HCT116 (cell line): ENCODE measurements at regions not wholly inside any gene's neighbourhood (a gene's known extent, or its start where the extent isn't known, plus 50 kb on each side); places are given as distances from the start of the nearest gene placed in this dataset.

Experiments used
- ATAC-seq: fragments of 200-7000 bp; cut with Tn5 transposase; 2 replicates; pipeline ENCODE4 v1.9.1; 2020; ENCODE audit warnings: mild to moderate bottlenecking, moderate library complexity
- BruUV-seq: library from RNA; stranded (reverse); fragments of 400-500 nt; replicated peaks from 2 replicates; lab custom pipeline; 2021; lab: Mats Ljungman, UMichigan
- CTCF ChIA-PET: fragments of 300-600 bp; sonication (Branson Sonifier 250); formaldehyde crosslinking; loops from one replicate; lab custom pipeline; 2021; ENCODE audit warnings: antibody characterized with exemption; lab: Charles Lee
- POLR2A ChIA-PET: fragments of 300-600, 350-600 bp; sonication (Branson Sonifier 250); formaldehyde crosslinking; loops from one replicate; lab custom pipeline; 2021; ENCODE audit warnings: antibody characterized with exemption; lab: Charles Lee
- RAD21 ChIA-PET, 2 experiments: fragments of 300-600 bp; sonication (Branson Sonifier 250); formaldehyde crosslinking; loops; one replicate each; lab custom pipeline; 2023; ENCODE audit warnings: low total read pairs in 2 of 2; ENCODE audit not compliant: uncharacterized antibody in 2 of 2, unreplicated experiment in 2 of 2, low non-redundant PET in 1 of 2; lab: Charles Lee
- DNase-seq: peaks from one replicate; pipeline ENCODE4 v3.0.0-alpha.2; 2010; ENCODE audit warnings: low read depth, low spot score
- H2AFZ ChIP-seq: fragments of 200-600 bp; shearing (Covaris generic), sonication (generic); 2 replicates; pipeline ENCODE4 v1.6.1; 2017; ENCODE audit warnings: low read depth, mixed run types, mixed read lengths, antibody characterized with exemption, low read length; ENCODE audit not compliant: poor library complexity, severe bottlenecking
- H3K27ac ChIP-seq: 2 replicates; pipeline ENCODE4 v1.5.1; 2012; ENCODE audit warnings: low read depth, low read length
- H3K27me3 ChIP-seq: fragments of 200-600 bp; sonication (generic); 2 replicates; pipeline ENCODE4 v1.6.1; 2016; ENCODE audit warnings: mixed run types, low read length, mixed read lengths; ENCODE audit not compliant: insufficient read depth
- H3K36me3 ChIP-seq, 2 experiments: fragments of 200-500 bp in 1 of 2; fragments of 200-600 bp in 1 of 2; sonication (Bioruptor generic) in 1 of 2; sonication (generic) in 1 of 2; 2 replicates each; pipeline versions ENCODE4 v1.5.1 to v1.6.1; 2014 to 2016; ENCODE audit warnings: low read length in 2 of 2, inconsistent platforms in 1 of 2, mixed read lengths in 1 of 2, mixed run types in 1 of 2; ENCODE audit not compliant: insufficient read depth in 2 of 2, control insufficient read depth in 1 of 2
- H3K4me1 ChIP-seq, 2 experiments: fragments of 200-600 bp in 1 of 2; sonication (generic) in 1 of 2; 2 replicates each; pipeline versions ENCODE4 v1.5.1 to v1.6.1; 2012 to 2017; ENCODE audit warnings: low read length in 2 of 2, inconsistent platforms in 1 of 2, mild to moderate bottlenecking in 1 of 2, mixed read lengths in 1 of 2, mixed run types in 1 of 2, moderate library complexity in 1 of 2; ENCODE audit not compliant: insufficient read depth in 2 of 2, control insufficient read depth in 1 of 2
- H3K4me2 ChIP-seq: fragments of 200-600 bp; sonication (generic); 2 replicates; pipeline ENCODE4 v1.6.1; 2017; ENCODE audit warnings: mixed run types, low read length, mixed read lengths
- H3K4me3 ChIP-seq, 2 experiments: fragments of 200-600 bp in 1 of 2; sonication (generic) in 1 of 2; replicated peaks in 1 of 2; 2 replicates each; pipeline ENCODE4 v1.5.1; 2011 to 2016; ENCODE audit warnings: low read length in 2 of 2, control low read depth in 1 of 2, low read depth in 1 of 2, mild to moderate bottlenecking in 1 of 2, mixed read lengths in 1 of 2, mixed run types in 1 of 2
- H3K79me2 ChIP-seq: fragments of 200-600 bp; sonication (generic); 2 replicates; pipeline ENCODE4 v1.6.1; 2017; ENCODE audit warnings: mild to moderate bottlenecking, mixed run types, low read length, moderate library complexity, mixed read lengths; ENCODE audit not compliant: insufficient read depth
- H3K9ac ChIP-seq: fragments of 200-600 bp; sonication (generic); 2 replicates; pipeline ENCODE4 v1.6.1; 2016; ENCODE audit warnings: low read length, mixed read lengths
- H3K9me2 ChIP-seq: fragments of 200-600 bp; sonication (generic), shearing (Covaris generic); 2 replicates; pipeline ENCODE4 v1.6.1; 2017; ENCODE audit warnings: mixed run types, mild to moderate bottlenecking, moderate library complexity; ENCODE audit not compliant: insufficient read depth
- H3K9me3 ChIP-seq, 2 experiments: fragments of 200-500 bp in 1 of 2; fragments of 200-600 bp in 1 of 2; sonication (Bioruptor generic) in 1 of 2; sonication (generic) in 1 of 2; 2 replicates each; pipeline ENCODE4 v1.6.1; 2014 to 2017; ENCODE audit warnings: low read length in 2 of 2, mixed read lengths in 2 of 2, inconsistent platforms in 1 of 2, low read depth in 1 of 2, mild to moderate bottlenecking in 1 of 2, mixed run types in 1 of 2, moderate library complexity in 1 of 2; ENCODE audit not compliant: control insufficient read depth in 1 of 2, insufficient read depth in 1 of 2
- H4K20me1 ChIP-seq: fragments of 200-600 bp; sonication (generic), shearing (Covaris generic); 2 replicates; pipeline ENCODE4 v1.6.1; 2017; ENCODE audit warnings: mixed run types, mild to moderate bottlenecking, moderate library complexity; ENCODE audit not compliant: insufficient read depth
- CBX3 ChIP-seq: IDR thresholded peaks from 2 replicates; pipeline ENCODE4 v1.6.1; 2012; ENCODE audit warnings: low read depth
- CEBPB ChIP-seq: IDR thresholded peaks from 2 replicates; pipeline ENCODE4 v1.6.1; 2012; ENCODE audit warnings: low read depth
- CTCF ChIP-seq, 3 experiments: fragments of 200-600 bp in 1 of 3; sonication (generic) in 1 of 3; IDR thresholded peaks in 2 of 3; conservative IDR thresholded peaks in 1 of 3; 2 replicates each; pipeline ENCODE4 v1.5.1; 2012 to 2017; ENCODE audit warnings: low read depth in 2 of 3, low read length in 2 of 3, antibody characterized with exemption in 1 of 3, borderline replicate concordance in 1 of 3, control low read depth in 1 of 3, mild to moderate bottlenecking in 1 of 3, mixed read lengths in 1 of 3, mixed run types in 1 of 3, moderate library complexity in 1 of 3; ENCODE audit not compliant: insufficient read depth in 1 of 3
- EGR1 ChIP-seq: IDR thresholded peaks from 2 replicates; pipeline ENCODE4 v1.6.1; 2012; ENCODE audit warnings: low read depth
- ELF1 ChIP-seq: IDR thresholded peaks from 2 replicates; pipeline ENCODE4 v1.6.1; 2012; ENCODE audit warnings: low read depth, borderline replicate concordance
- EZH2phosphoT487 ChIP-seq: fragments of 200-600 bp; IDR thresholded peaks from 2 replicates; pipeline ENCODE4 v1.6.1; 2018; ENCODE audit warnings: antibody characterized with exemption, borderline replicate concordance
- JUND ChIP-seq: IDR thresholded peaks from 2 replicates; pipeline ENCODE4 v1.6.1; 2012
- POLR2AphosphoS5 ChIP-seq: IDR thresholded peaks from 2 replicates; pipeline ENCODE4 v1.6.1; 2011; ENCODE audit warnings: mild to moderate bottlenecking, low read depth, low read length, moderate library complexity
- RAD21 ChIP-seq: IDR thresholded peaks from 2 replicates; pipeline ENCODE4 v1.6.1; 2012; ENCODE audit warnings: low read depth, mild to moderate bottlenecking
- SIN3A ChIP-seq: IDR thresholded peaks from 2 replicates; pipeline ENCODE4 v1.6.1; 2012; ENCODE audit warnings: low read depth
- SP1 ChIP-seq: IDR thresholded peaks from 2 replicates; pipeline ENCODE4 v1.6.1; 2012; ENCODE audit warnings: low read depth
- SRF ChIP-seq: IDR thresholded peaks from 2 replicates; pipeline ENCODE4 v1.6.1; 2012; ENCODE audit warnings: low read depth
- YY1 ChIP-seq: IDR thresholded peaks from 2 replicates; pipeline ENCODE4 v1.6.1; 2011; ENCODE audit warnings: low read length, low read depth, moderate library complexity, mild to moderate bottlenecking; ENCODE audit not compliant: insufficient replicate concordance; ENCODE audit errors: extremely low read depth
- ZFX ChIP-seq: fragments of 450-650 bp; IDR thresholded peaks from 2 replicates; pipeline ENCODE4 v1.6.1; 2017
- intact Hi-C: fragments of 100-400 bp; cut with micrococcal nuclease; formaldehyde crosslinking; loops from 2 replicates; pipeline ENCODE4 v1.10.0; 2022
- TF ChIP-seq, protein P1 (sequence below): IDR thresholded peaks from 2 replicates; pipeline ENCODE4 v1.6.1; 2012
- TF ChIP-seq, protein P2 (sequence below): IDR thresholded peaks from 2 replicates; pipeline ENCODE4 v1.6.1; 2011; ENCODE audit warnings: mild to moderate bottlenecking, low read length, moderate library complexity; ENCODE audit not compliant: insufficient replicate concordance; ENCODE audit errors: extremely low read depth

DNA sequence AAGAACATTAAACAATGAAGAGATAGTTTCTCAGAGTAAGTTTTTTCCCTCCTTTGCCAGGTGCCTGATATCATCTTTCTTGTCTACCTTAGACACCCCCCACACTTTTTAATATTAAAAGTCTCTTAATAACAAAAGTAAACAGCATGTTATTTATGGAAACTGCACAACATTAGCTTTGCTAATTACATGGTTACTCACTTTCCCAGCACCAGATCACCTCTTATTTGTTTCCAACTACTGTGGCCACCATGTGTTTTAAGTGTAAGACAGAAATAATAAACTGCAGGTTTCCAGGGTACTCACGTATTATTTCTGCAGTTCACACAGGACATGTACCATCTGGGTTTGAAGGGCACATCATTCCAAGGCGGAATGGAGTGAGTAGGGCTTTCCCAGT is 125.0 kb downstream of the TRMT11 start:
- RAD21 ChIA-PET, result no interaction called here
- no peaks in the 10 kb centered on the region for H3K36me3 ChIP-seq
- ATAC-seq (no peak), DNase-seq (no peak)
- H3K27ac ChIP-seq, result no peak overlapping the region
- H3K27me3 ChIP-seq, result no peaks in the 10 kb centered on the region
- H3K9ac ChIP-seq, result no peak overlapping the region
- no TSS peak for BruUV-seq
- H3K4me2 ChIP-seq, result no peak overlapping the region
- intact Hi-C loops, result no loop called here
- no peaks in the 10 kb centered on the region for H3K9me2 ChIP-seq
- H2AFZ ChIP-seq, result no peak overlapping the region
- POLR2A ChIA-PET, result no interaction called here
- TF ChIP-seq EZH2phosphoT487, result no peak
- no peak for TF ChIP-seq RAD21
- no peak for TF ChIP-seq CBX3
- TF ChIP-seq SRF, result no peak
- TF ChIP-seq EGR1, result no peak
- no peak for TF ChIP-seq SP1
- TF ChIP-seq CTCF (IDR thresholded peaks at IDR 0.05 in 2 of 3, conservative IDR thresholded peaks at IDR 0.05 in 1 of 3; ENCODE audit: borderline replicate concordance in 1 of 3, insufficient read depth in 1 of 3, low read depth in 2 of 3, low read length in 2 of 3), result no peak
- TF ChIP-seq SIN3A, result no peak
- TF ChIP-seq CEBPB, result no peak
- no peak for TF ChIP-seq YY1
- no peak for TF ChIP-seq ELF1
- no peak for TF ChIP-seq POLR2AphosphoS5
- TF ChIP-seq, protein P1, sequence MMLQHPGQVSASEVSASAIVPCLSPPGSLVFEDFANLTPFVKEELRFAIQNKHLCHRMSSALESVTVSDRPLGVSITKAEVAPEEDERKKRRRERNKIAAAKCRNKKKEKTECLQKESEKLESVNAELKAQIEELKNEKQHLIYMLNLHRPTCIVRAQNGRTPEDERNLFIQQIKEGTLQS, result no peak
- TF ChIP-seq, protein P2, sequence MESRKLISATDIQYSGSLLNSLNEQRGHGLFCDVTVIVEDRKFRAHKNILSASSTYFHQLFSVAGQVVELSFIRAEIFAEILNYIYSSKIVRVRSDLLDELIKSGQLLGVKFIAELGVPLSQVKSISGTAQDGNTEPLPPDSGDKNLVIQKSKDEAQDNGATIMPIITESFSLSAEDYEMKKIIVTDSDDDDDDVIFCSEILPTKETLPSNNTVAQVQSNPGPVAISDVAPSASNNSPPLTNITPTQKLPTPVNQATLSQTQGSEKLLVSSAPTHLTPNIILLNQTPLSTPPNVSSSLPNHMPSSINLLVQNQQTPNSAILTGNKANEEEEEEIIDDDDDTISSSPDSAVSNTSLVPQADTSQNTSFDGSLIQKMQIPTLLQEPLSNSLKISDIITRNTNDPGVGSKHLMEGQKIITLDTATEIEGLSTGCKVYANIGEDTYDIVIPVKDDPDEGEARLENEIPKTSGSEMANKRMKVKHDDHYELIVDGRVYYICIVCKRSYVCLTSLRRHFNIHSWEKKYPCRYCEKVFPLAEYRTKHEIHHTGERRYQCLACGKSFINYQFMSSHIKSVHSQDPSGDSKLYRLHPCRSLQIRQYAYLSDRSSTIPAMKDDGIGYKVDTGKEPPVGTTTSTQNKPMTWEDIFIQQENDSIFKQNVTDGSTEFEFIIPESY, result no peak
- TF ChIP-seq ZFX, result no peak
- TF ChIP-seq JUND, result no peak
- CTCF ChIA-PET, result no interaction called here
- no peaks in the 10 kb centered on the region for H3K9me3 ChIP-seq
- no peaks in the 10 kb centered on the region for H3K79me2 ChIP-seq
- no peak overlapping the region for H3K4me3 ChIP-seq
- no peaks in the 10 kb centered on the region for H3K4me1 ChIP-seq
- no peaks in the 10 kb centered on the region for H4K20me1 ChIP-seq
